Upper lobe of left lung (tissue), 4 donors: ENCODE measurements at regions not wholly inside any gene's neighbourhood (a gene's known extent, or its start where the extent isn't known, plus 50 kb on each side); places are given as distances from the start of the nearest gene placed in this dataset.

Experiments used
- POLR2A ChIP-seq, 4 donors: fragments of 450-650 bp; IDR thresholded peaks; one replicate each; pipeline ENCODE4 v1.5.1; 2016 to 2017; ENCODE audit warnings: antibody characterized with exemption in 4 of 4, mild to moderate bottlenecking in 2 of 4
- POLR2AphosphoS5 ChIP-seq, 2 donors: sonication (generic); formaldehyde crosslinking; IDR thresholded peaks; one replicate each; pipeline ENCODE4 v1.5.1; 2017; ENCODE audit warnings: antibody characterized with exemption in 2 of 2
- TF ChIP-seq, protein P1 (sequence below), 6 experiments: fragments of 450-650 bp in 4 of 6; fragments of 200-600 bp in 2 of 6; sonication (generic) in 2 of 6; IDR thresholded peaks; one replicate each; pipeline ENCODE4 v1.5.1; 2016 to 2019; ENCODE audit warnings: antibody characterized with exemption in 6 of 6

GRCh38 chr5:74943905-74944304, 77.7 kb upstream of the FAM169A start:
- TF ChIP-seq, protein P1, sequence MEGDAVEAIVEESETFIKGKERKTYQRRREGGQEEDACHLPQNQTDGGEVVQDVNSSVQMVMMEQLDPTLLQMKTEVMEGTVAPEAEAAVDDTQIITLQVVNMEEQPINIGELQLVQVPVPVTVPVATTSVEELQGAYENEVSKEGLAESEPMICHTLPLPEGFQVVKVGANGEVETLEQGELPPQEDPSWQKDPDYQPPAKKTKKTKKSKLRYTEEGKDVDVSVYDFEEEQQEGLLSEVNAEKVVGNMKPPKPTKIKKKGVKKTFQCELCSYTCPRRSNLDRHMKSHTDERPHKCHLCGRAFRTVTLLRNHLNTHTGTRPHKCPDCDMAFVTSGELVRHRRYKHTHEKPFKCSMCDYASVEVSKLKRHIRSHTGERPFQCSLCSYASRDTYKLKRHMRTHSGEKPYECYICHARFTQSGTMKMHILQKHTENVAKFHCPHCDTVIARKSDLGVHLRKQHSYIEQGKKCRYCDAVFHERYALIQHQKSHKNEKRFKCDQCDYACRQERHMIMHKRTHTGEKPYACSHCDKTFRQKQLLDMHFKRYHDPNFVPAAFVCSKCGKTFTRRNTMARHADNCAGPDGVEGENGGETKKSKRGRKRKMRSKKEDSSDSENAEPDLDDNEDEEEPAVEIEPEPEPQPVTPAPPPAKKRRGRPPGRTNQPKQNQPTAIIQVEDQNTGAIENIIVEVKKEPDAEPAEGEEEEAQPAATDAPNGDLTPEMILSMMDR (IDR thresholded peaks at IDR 0.05) = peak in 1 of 6 experiments; percentile 12
- TF ChIP-seq POLR2AphosphoS5 (IDR thresholded peaks at IDR 0.05) (no peak), POLR2A (IDR thresholded peaks at IDR 0.05) (no peak)
